ENCODE measurements at regions not wholly inside any gene's neighbourhood (a gene's known extent, or its start where the extent isn't known, plus 50 kb on each side); places are given as distances from the start of the nearest gene placed in this dataset.
"Not testable (repeated sequence)": the region's sequence is repeated elsewhere in the genome, so short reads cannot be mapped to it uniquely, and the experiment has no call there.

- Histone ChIP-seq H3K9me3 (ENCODE audit: low read depth) (no peaks in the 10 kb centered on the region), H3K27me3 (no peaks in the 10 kb centered on the region), H3K4me3 (no peak overlapping the region), H3K27ac (no peak overlapping the region), H3K36me3 (no peaks in the 10 kb centered on the region), H3K4me1 (ENCODE audit: low read depth) (peaks cover 7% of the 10 kb centered on the region)
- DNase-seq (ENCODE audit: low read depth in 1 of 2, low spot score in 1 of 2) = no peak
- TF ChIP-seq CTCF (IDR thresholded peaks at IDR 0.05; ENCODE audit: low read depth, low read length) = no peak
Observed at GRCh38 chr6:10343320-10343719, 71.6 kb downstream of the TFAP2A start.

GRCh38 chr6:10341605-10342004 lies 73.3 kb downstream of the TFAP2A start:
- Histone ChIP-seq H3K9me3 (ENCODE audit: low read depth) (no peaks in the 10 kb centered on the region), H3K36me3 (no peaks in the 10 kb centered on the region), H3K27ac (no peak overlapping the region), H3K4me1 (ENCODE audit: low read depth) (peaks cover 7% of the 10 kb centered on the region), H3K4me3 (no peak overlapping the region), H3K27me3 (no peaks in the 10 kb centered on the region)
- DNase-seq (ENCODE audit: low read depth in 1 of 2, low spot score in 1 of 2) = no peak
- TF ChIP-seq CTCF (IDR thresholded peaks at IDR 0.05; ENCODE audit: low read depth, low read length) = no peak

GRCh38 chr6:10338151-10338550 lies 76.7 kb downstream of the TFAP2A start:
- TF ChIP-seq CTCF (IDR thresholded peaks at IDR 0.05; ENCODE audit: low read depth, low read length) = no peak
- Histone ChIP-seq H3K4me1 (ENCODE audit: low read depth) (peaks cover 7% of the 10 kb centered on the region), H3K36me3 (no peaks in the 10 kb centered on the region), H3K27ac (no peak overlapping the region), H3K4me3 (no peak overlapping the region), H3K9me3 (ENCODE audit: low read depth) (no peaks in the 10 kb centered on the region), H3K27me3 (no peaks in the 10 kb centered on the region)
- DNase-seq (ENCODE audit: low read depth in 1 of 2, low spot score in 1 of 2) = no peak

GRCh38 chr6:10337376-10337775 lies 77.5 kb downstream of the TFAP2A start:
- H3K9me3 ChIP-seq (ENCODE audit: low read depth); H3K36me3 ChIP-seq; H3K27ac ChIP-seq; DNase-seq (ENCODE audit: low read depth in 1 of 2, low spot score in 1 of 2); H3K4me3 ChIP-seq; H3K4me1 ChIP-seq (ENCODE audit: low read depth); H3K27me3 ChIP-seq: not testable (repeated sequence)

- Histone ChIP-seq H3K4me1 (ENCODE audit: low read depth) (no peaks in the 10 kb centered on the region), H3K36me3 (no peaks in the 10 kb centered on the region), H3K27ac (no peak overlapping the region), H3K9me3 (ENCODE audit: low read depth) (no peaks in the 10 kb centered on the region), H3K27me3 (no peaks in the 10 kb centered on the region), H3K4me3 (no peak overlapping the region)
- no peak for DNase-seq (ENCODE audit: low read depth in 1 of 2, low spot score in 1 of 2)
- no peak for TF ChIP-seq CTCF (IDR thresholded peaks at IDR 0.05; ENCODE audit: low read depth, low read length)
Observed at GRCh38 chr6:10332111-10332510, 82.8 kb downstream of the TFAP2A start.

- Histone ChIP-seq H3K9me3 (ENCODE audit: low read depth) (no peaks in the 10 kb centered on the region), H3K27ac (no peak overlapping the region), H3K4me1 (ENCODE audit: low read depth) (no peaks in the 10 kb centered on the region), H3K4me3 (no peak overlapping the region), H3K27me3 (no peaks in the 10 kb centered on the region), H3K36me3 (no peaks in the 10 kb centered on the region)
- no peak for TF ChIP-seq CTCF (IDR thresholded peaks at IDR 0.05; ENCODE audit: low read depth, low read length)
- no peak for DNase-seq (ENCODE audit: low read depth in 1 of 2, low spot score in 1 of 2)
Observed at GRCh38 chr6:10331334-10331968, 83.4 kb downstream of the TFAP2A start.
